MM.1S (cell line): ENCODE measurements at regions not wholly inside any gene's neighbourhood (a gene's known extent, or its start where the extent isn't known, plus 50 kb on each side); places are given as distances from the start of the nearest gene placed in this dataset.

Experiments
- CTCF ChIP-seq: fragments of 300-600 bp; sonication (generic); IDR thresholded peaks from 2 replicates; pipeline ENCODE4 v1.5.1; 2016; ENCODE audit warnings: antibody characterized with exemption, low read length, mixed read lengths
- EZH2 ChIP-seq: fragments of 300-600 bp; sonication (generic); optimal IDR thresholded peaks from 2 replicates; pipeline ENCODE3; 2017; ENCODE audit warnings: low read depth, mild to moderate bottlenecking, antibody characterized with exemption, low read length, mixed read lengths
- EZH2phosphoT487 ChIP-seq: fragments of 300-600 bp; sonication (generic); IDR thresholded peaks from 2 replicates; pipeline ENCODE4 v1.6.1; 2018; ENCODE audit warnings: antibody characterized with exemption, low read length

- TF ChIP-seq CTCF (no peak), EZH2phosphoT487 (no peak), EZH2 (no peak)
Observed at GRCh38 chr1:199357599-199357998, 669.9 kb upstream of the NR5A2 start.
